Head of caudate nucleus (tissue), 42 donors: ENCODE measurements at regions not wholly inside any gene's neighbourhood (a gene's known extent, or its start where the extent isn't known, plus 50 kb on each side); places are given as distances from the start of the nearest gene placed in this dataset.
A peak's percentile ranks its signal among the peaks of the same experiment; 100 is the strongest.

Source experiments
- DNase-seq, 42 donors: peaks; one replicate each; pipeline versions ENCODE4 v3.0.0 to v3.0.0-alpha.2; 2020 to 2021; ENCODE audit warnings: mixed read lengths in 7 of 42
- intact Hi-C: fragments of 100-400 bp; cut with DNase I; formaldehyde crosslinking; loops from one replicate; pipeline ENCODE4 v1.15.0; 2022

DNA sequence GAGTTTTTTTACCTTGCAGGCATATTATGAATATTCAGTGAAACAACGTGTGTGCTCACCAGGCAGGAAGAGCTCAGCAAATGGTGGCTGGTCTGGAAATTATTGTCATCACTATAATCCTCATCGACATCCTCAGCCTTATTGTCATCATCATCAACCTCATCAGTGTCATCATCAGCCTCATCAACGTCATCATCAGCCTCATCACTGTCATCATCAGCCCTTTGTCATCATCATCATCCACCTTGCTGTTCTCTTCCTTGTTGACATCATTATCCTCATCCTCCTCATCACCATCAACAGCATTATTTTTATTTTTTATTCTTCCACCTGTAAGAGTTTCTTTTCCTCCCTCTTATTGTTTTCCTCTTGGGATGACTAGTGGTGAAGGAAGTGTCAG is 142.3 kb upstream of the GPR26 start:
- DNase-seq = peak in 1 of 42 donors; percentile 4
- intact Hi-C loops = no loop called here

GRCh38 chr10:123526356-123527064 is 139.6 kb upstream of the GPR26 start:
- intact Hi-C loops = no loop called here
- peak in 1 of 42 donors; percentile 34 for DNase-seq

GRCh38 chr10:123527151-123527550 is 139.0 kb upstream of the GPR26 start:
- intact Hi-C loops = no loop called here
- peak in 2 of 42 donors; percentile 15 to 20 for DNase-seq

GRCh38 chr10:123529146-123529760 is 136.9 kb upstream of the GPR26 start:
- intact Hi-C loops = no loop called here
- DNase-seq = peak in 1 of 42 donors; percentile 26

DNA sequence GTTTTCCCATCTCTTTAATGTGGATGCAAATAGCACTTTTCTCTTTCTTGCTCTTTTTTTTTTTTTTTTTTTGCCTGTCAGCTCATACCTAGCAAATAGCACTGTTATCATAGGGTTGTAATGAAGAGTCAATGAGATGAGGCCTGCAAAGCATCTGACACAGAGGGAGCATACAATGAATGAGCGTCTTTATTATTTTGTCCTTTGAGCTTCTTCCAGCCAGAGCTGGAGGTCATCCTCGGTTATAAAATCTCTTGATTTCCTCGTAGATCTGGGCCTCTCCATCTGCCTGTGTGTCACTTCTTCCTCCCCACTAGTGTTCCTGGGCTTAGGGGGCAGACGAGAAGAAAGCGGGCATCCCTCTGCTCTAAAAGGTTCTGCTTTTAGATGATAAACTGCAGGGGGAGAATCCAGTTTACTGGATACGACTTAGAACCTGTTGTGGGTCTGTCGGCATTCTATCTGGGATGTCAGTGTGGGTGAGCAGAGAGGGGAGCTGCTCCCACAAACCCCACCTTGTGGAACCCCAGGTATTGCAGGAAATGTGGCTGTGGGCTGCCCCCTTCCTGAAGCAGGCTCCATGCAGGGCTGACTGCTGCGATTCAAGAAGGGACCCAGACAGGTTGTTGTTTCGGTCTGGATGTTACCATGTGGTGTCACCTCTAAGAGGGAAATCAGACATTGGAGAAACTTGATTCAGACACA is 135.8 kb upstream of the GPR26 start:
- intact Hi-C loops = no loop called here
- peak in 2 of 42 donors; percentile 17 to 37 for DNase-seq

DNA sequence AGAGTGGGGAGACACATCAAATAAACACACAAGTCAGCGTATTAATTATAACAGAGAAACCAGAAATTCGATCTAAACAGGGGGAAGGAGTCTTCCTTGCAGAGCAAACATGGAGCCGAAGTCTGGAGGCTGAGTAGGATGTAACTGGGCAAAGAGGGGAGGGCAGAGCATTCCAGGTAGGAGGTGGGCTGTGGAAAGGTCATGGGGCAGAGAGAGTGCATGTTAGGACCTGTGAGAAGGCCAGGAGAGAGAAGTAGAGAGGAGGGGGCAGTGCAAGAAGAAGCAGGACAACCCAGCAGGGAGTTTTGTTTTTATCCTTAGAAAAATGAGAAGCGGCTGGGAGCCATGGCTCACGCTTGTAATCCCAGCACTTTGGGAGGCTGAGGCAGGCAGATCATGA is 130.8 kb upstream of the GPR26 start:
- intact Hi-C loops = no loop called here
- DNase-seq = peak in 1 of 42 donors; percentile 12

- DNase-seq = peak in 1 of 42 donors; percentile 26
- intact Hi-C loops = no loop called here
Observed at GRCh38 chr10:123536176-123536845, 129.8 kb upstream of the GPR26 start.

DNA sequence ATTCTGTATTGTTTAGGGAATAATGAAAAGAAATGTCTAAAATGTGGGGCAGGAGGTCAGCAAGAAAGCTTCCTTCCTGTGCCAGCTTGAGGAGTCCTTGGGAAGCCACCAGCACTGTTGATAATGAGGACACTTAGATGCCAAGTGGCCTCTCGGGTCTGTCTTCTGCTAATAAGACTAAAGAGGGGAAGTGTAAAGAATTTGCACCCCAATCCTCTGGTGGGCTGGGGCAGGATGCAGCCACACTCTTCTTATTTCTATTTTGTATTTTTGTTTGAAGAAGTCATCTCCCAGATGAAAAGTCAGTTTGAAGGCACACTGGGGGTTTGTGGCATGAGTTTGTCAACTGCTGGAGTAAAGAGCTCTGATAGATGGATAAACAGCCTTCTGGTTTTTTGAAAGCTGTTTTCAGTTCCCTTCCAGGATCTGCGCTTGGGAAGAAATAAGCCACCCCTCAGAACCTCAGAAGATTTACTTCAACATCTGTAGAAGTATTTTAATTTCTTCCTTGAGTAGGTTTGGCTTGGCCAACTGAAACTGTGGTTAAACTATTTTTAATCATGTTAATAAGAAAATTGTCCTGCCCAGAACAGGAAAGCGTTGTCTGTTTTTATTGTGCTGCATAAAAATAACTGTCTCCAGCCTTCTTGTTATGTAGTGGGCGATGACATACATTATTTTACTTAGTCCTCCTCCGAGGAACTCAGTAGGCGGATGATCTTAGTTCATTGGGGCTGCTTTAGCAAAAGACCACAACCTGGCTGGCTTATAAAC is 128.8 kb upstream of the GPR26 start:
- peak in 2 of 42 donors; percentile 3 to 6 for DNase-seq
- intact Hi-C loops = no loop called here

GRCh38 chr10:123538401-123539320 is 127.5 kb upstream of the GPR26 start:
- intact Hi-C loops = no loop called here
- DNase-seq = peak in 3 of 42 donors; percentile 2 to 24 (median 3)

DNA sequence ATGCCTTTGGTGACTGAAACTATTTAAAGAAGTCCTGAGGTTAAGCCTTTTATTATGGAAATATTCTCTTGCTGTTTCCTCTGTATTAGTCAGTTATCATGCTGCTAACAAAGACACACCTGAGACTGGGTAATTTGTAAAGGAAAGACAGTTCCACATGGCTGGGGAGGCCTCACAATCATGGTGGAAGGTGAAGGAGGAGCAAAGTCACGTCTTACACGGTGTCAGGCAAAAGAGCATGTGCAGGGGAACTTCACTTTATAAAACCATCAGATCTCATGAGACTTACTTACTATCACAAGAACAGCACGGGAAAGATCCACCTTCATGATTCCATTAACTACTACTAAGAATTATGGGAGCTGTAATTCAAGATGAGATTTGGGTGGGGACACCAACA is 121.2 kb upstream of the GPR26 start:
- intact Hi-C loops = no loop called here
- DNase-seq = peak in 1 of 42 donors; percentile 16

- intact Hi-C loops = no loop called here
- peak in 2 of 42 donors; percentile 4 to 16 for DNase-seq
Observed at GRCh38 chr10:123548770-123549169, 117.4 kb upstream of the GPR26 start.

DNA sequence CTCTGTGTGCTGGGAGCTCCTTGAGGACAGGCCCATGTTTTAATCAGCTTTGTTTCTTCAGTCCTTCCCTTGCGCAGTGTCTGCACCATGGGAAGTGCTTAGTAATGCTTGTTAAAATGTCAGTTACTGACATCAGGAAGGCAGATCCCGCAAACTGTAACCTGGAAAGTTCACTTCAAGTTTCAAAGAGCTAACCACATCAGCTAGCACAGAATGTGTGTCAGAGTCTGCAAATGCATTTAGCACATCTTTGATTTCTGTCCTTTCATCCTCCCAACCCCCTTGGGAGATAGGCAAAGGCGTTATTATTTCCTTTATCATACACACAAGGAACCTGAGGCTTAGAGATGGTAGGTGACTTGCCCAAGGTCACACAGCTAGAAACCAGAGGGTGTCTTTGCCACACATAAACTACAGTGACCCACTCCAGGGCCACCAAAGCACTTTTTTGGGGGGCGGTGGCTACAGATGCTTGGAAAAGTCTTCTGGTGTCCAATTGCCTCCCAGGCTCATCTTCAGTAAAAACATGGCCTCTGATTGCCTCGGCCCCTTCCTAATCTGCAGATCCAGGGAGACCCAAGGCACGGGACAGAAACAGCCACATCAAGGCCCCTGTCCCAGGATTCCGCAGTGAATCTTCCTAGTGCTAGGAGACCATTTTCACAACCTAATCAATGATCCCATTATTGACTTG is 116.2 kb upstream of the GPR26 start:
- peak in 2 of 42 donors; percentile 5 to 25 for DNase-seq
- intact Hi-C loops = no loop called here

DNA sequence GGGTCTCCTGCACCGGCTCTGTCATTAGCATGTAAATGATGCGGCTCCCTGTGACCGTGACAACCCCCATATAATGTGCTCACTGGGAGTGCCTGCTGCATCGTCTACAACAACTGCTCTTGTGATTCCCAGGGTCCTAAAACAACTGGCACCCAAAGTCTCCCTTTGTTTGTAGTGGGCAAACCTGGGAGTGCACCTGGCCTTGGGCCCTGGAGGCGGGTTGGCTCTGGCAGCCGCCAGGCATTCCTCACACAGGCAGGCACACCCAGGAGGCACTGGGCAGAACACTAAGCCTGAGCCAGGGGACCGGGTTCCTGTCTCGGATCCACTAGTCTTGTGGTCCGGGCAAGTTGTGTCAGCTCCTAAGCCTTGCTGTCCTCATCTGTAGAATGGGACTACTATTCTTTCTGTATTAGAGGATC is 115.5 kb upstream of the GPR26 start:
- DNase-seq = peak in 3 of 42 donors; percentile 25 to 33 (median 30)
- intact Hi-C loops = no loop called here

DNA sequence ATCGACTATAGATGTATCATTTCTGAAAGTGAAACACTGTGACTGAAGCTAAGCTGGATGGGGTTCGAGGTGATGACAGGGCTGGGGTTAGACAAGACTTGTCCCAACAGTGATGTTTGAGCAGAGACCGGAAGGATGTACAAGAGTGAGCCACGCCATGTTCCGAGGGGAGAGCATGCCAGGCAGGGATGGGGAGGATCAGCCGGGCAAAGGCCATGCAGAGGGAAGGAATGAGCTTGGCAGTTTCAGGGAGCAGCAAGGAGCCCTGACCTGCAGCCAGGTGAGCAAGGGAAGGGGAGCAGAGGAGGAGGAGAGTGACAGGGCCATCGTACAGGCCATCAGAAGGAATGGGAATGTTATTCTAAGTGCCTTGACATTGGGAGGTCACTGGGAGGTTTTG is 114.9 kb upstream of the GPR26 start:
- peak in 1 of 42 donors; percentile 16 for DNase-seq
- intact Hi-C loops = no loop called here

DNA sequence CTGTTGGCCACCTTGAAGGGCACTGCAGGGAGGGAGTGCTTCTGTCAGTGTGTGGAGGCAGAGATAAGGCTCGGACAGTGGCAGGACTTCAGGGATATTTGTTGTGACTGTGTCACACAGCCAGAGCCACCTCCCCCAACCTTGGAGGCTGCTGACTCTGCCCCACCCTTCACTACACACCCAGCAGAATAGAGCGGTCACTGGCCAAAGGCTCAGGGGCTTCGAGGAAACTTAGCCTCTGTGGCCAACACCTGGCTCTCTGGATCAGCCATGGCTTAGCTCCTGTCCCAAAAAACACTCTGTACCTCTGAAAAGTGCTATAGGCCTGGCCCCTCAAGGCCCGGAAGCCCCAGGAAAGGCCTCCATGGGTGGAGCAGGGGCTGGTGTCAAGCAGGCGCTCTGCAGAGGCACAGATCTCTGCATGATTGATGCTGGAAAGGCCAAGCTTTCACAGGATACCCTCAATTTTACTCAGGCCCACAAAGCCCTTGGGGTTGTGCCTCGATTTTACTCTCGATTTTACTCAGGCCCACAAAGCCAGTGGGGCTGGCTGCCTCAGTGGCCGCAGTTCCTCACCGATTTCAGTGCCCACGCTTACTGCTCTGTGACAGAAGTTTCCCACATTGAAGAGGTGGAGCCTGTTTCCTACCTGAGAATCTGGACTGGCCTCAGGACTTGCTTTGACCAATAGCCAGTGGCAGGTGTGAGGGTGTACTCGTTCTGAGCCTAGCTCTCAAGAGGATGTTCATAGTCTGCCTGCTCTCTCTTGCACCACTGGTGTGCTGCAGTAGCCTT is 113.2 kb upstream of the GPR26 start:
- intact Hi-C loops = no loop called here

DNA sequence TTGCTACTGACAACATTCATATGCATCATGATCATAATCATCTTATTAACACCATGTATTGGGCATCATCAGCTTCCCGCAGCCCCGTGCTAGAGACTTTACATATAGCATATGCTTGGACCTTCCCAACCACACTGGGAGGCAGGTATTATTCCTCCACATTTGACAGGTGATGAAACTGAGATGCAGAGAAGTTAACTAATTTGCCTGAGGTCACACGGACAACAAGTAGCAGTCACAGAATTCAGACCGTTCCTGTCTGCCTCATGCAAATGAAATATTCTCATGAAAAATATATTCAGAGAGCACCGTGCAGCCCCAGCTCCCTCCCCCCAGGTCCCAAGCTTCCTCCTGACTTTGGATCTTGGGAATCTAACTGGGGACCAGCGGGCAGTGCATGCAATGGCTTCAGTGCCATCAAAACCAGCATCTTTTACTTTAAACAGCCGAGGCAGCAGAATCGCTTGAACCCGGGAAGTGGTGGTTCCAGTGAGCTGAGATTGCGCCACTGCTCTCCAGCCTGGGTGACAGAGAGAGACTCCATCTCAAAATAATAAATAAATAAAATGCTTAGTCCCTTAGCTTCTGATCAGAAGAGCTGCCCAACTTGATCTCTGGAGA is 112.2 kb upstream of the GPR26 start:
- intact Hi-C loops = no loop called here

More for the DNA sequence above, 113.2 kb upstream of the GPR26 start:
- DNase-seq = peak in 2 of 42 donors; percentile 28 to 33

More for the DNA sequence above, 112.2 kb upstream of the GPR26 start:
- DNase-seq = peak in 2 of 42 donors; percentile 22 to 29
